ENCODE measurements at regions not wholly inside any gene's neighbourhood (a gene's known extent, or its start where the extent isn't known, plus 50 kb on each side); places are given as distances from the start of the nearest gene placed in this dataset.

DNA sequence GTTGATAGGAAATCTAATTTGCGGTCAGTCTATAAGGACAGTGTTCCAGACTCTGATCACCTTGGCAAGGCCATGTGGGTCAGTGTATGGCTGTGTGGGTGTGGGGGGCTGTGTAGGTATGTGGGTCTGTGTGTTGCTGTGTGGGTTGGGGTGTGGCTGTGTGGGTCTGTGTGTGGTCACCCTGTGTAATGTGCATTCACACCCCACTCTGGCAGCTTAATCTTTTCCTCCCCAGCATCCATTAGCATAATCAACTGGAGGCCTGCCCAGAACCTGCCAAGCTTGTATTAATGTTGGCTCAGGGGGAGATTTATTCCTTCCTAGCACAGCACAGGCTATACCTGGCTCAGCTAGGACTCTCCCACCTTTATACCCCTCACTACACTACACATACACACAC, 203.2 kb downstream of the TUBA3C start:
- no peak for TF ChIP-seq RCOR1 (IDR thresholded peaks at IDR 0.05; ENCODE audit: insufficient replicate concordance, low read length)
- TF ChIP-seq POLR2A (IDR thresholded peaks at IDR 0.05; ENCODE audit: low read depth, low read length), result no peak
- TF ChIP-seq, protein P1, sequence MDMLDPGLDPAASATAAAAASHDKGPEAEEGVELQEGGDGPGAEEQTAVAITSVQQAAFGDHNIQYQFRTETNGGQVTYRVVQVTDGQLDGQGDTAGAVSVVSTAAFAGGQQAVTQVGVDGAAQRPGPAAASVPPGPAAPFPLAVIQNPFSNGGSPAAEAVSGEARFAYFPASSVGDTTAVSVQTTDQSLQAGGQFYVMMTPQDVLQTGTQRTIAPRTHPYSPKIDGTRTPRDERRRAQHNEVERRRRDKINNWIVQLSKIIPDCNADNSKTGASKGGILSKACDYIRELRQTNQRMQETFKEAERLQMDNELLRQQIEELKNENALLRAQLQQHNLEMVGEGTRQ (IDR thresholded peaks at IDR 0.05; ENCODE audit: low read depth, low read length), result no peak
- TF ChIP-seq, protein P2, sequence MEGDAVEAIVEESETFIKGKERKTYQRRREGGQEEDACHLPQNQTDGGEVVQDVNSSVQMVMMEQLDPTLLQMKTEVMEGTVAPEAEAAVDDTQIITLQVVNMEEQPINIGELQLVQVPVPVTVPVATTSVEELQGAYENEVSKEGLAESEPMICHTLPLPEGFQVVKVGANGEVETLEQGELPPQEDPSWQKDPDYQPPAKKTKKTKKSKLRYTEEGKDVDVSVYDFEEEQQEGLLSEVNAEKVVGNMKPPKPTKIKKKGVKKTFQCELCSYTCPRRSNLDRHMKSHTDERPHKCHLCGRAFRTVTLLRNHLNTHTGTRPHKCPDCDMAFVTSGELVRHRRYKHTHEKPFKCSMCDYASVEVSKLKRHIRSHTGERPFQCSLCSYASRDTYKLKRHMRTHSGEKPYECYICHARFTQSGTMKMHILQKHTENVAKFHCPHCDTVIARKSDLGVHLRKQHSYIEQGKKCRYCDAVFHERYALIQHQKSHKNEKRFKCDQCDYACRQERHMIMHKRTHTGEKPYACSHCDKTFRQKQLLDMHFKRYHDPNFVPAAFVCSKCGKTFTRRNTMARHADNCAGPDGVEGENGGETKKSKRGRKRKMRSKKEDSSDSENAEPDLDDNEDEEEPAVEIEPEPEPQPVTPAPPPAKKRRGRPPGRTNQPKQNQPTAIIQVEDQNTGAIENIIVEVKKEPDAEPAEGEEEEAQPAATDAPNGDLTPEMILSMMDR (conservative IDR thresholded peaks at IDR 0.05; ENCODE audit: low read depth, low read length), result no peak
